ENCODE measurements at regions not wholly inside any gene's neighbourhood (a gene's known extent, or its start where the extent isn't known, plus 50 kb on each side); places are given as distances from the start of the nearest gene placed in this dataset.

DNA sequence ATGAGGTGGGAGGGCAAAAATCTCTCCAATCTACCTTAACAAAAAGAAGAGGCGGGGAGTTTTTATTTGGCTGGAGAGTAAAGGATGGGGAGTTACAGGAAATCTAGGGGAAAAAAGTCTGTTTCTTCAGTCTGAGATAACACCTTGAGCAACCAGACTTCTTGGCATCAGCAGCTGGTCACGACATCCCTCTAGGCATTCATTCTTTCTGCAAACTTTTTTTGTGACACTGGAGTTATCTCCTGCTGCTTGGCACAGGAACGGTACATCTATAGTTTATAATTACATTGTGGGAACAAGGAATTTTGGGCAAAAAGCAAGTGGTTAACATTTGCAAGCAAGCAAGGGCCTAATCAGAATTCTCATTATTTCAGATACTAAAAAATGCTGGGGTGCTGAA is 50.6 kb upstream of the IFNGR1 start:
- DNase-seq (ENCODE audit: low read depth): no peak

DNA sequence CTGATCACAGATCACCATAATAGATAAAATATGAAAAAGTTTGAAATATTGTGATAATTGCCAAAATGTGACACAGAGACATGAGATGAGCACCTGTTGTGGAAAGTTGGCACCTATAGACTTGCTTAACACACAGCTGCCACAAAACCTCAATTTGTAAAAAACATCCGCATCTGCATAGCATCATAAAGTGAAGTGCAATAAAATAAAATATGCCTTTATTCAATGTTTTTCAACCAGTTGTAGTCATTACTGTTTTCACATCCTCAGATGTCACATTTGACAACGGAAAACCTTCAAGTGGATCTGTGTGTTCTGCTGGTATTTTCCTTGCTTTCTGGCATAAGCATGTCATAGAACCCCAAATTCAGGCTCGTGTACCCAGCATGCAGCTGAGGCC is 50.2 kb upstream of the IFNGR1 start:
- DNase-seq (ENCODE audit: low read depth): no peak
